ENCODE measurements at regions not wholly inside any gene's neighbourhood (a gene's known extent, or its start where the extent isn't known, plus 50 kb on each side); places are given as distances from the start of the nearest gene placed in this dataset.
"Not testable (repeated sequence)": the region's sequence is repeated elsewhere in the genome, so short reads cannot be mapped to it uniquely, and the experiment has no call there.

GRCh38 chr4:12118651-12119213 is 690.0 kb upstream of the HS3ST1 start:
- DNase-seq (ENCODE audit: low read depth in 1 of 2, low spot score in 1 of 2) (no peak), FAIRE-seq (no peak), ATAC-seq (no peak)
- no peak overlapping the region for H3K27ac ChIP-seq
- no peaks in the 10 kb centered on the region for H3K4me1 ChIP-seq
- no peak overlapping the region for H3K4me2 ChIP-seq
- H3K4me3 ChIP-seq, result no peak overlapping the region
- ChIA-PET POLR2A (no interaction called here), CTCF (no interaction called here)
- TF ChIP-seq HDAC2 (IDR thresholded peaks at IDR 0.05) (no peak), FOSL2 (IDR thresholded peaks at IDR 0.05) (no peak), FOSL2 (CRISPR knock-in tag; IDR thresholded peaks at IDR 0.05) (no peak), TP53 (CRISPR knock-in tag; IDR thresholded peaks at IDR 0.05) (no peak), GATA3 (IDR thresholded peaks at IDR 0.05; ENCODE audit: borderline replicate concordance) (no peak), HOXA7 (CRISPR knock-in tag; IDR thresholded peaks at IDR 0.05) (no peak), ZSCAN20 (CRISPR knock-in tag; IDR thresholded peaks at IDR 0.05) (no peak), ZC3H11A (IDR thresholded peaks at IDR 0.05) (no peak), POLR2AphosphoS2 (conservative IDR thresholded peaks at IDR 0.05; ENCODE audit: low read length) (no peak), MAFK (IDR thresholded peaks at IDR 0.05; ENCODE audit: partially characterized antibody) (no peak), POLR2A (IDR thresholded peaks at IDR 0.05; ENCODE audit: low read length) (no peak), RNF2 (IDR thresholded peaks at IDR 0.05; ENCODE audit: borderline replicate concordance, low read depth) (no peak)
- 3% methylated on average over 2 of the region's 2 CpGs for WGBS (ENCODE audit: missing lambda C conversion rate)
- no peaks in the 10 kb centered on the region; the same call in 2 of the 3 replicates for H3K9me3 ChIP-seq

GRCh38 chr4:12116009-12116552 is 687.4 kb upstream of the HS3ST1 start:
- TF ChIP-seq EHF (CRISPR knock-in tag; IDR thresholded peaks at IDR 0.05) (no peak), FOXS1 (CRISPR knock-in tag; IDR thresholded peaks at IDR 0.05) (no peak)
- no peak overlapping the region for H3K4me3 ChIP-seq
- no peaks in the 10 kb centered on the region; the same call in 2 of the 3 replicates for H3K9me3 ChIP-seq
- no peak for DNase-seq (ENCODE audit: low read depth in 1 of 2, low spot score in 1 of 2)
- ChIA-PET CTCF (no interaction called here), POLR2A (no interaction called here)
- no peak overlapping the region for H3K27ac ChIP-seq
- H3K4me1 ChIP-seq, result no peaks in the 10 kb centered on the region
- no peak for ATAC-seq
- no peak for FAIRE-seq
- WGBS (ENCODE audit: missing lambda C conversion rate), result 0% methylated on average over 2 of the region's 3 CpGs
- no peak overlapping the region for H3K4me2 ChIP-seq

- Histone ChIP-seq H3K4me1 (no peaks in the 10 kb centered on the region), H3K4me3 (no peak overlapping the region), H3K27ac (no peak overlapping the region), H3K9me3 (no peaks in the 10 kb centered on the region; the same call in 2 of the 3 replicates), H3K4me2 (no peak overlapping the region)
- DNase-seq (ENCODE audit: low read depth in 1 of 2, low spot score in 1 of 2) (no peak), FAIRE-seq (no peak), ATAC-seq (no peak)
- ChIA-PET CTCF (no interaction called here), POLR2A (no interaction called here)
- no peak for TF ChIP-seq HMGXB4 (CRISPR knock-in tag; IDR thresholded peaks at IDR 0.05; ENCODE audit: borderline replicate concordance)
- TF ChIP-seq TP53 (CRISPR knock-in tag; IDR thresholded peaks at IDR 0.05), result no peak
- TF ChIP-seq POLR2A (IDR thresholded peaks at IDR 0.05; ENCODE audit: low read length), result no peak
- no peak for TF ChIP-seq ZSCAN20 (CRISPR knock-in tag; IDR thresholded peaks at IDR 0.05)
- no peak for TF ChIP-seq ZFP36 (IDR thresholded peaks at IDR 0.05; ENCODE audit: borderline replicate concordance, partially characterized antibody)
- TF ChIP-seq HOXB13 (CRISPR knock-in tag; IDR thresholded peaks at IDR 0.05; ENCODE audit: low read depth), result no peak
- TF ChIP-seq TFCP2L1 (CRISPR knock-in tag; IDR thresholded peaks at IDR 0.05), result no peak
- TF ChIP-seq MAFK (IDR thresholded peaks at IDR 0.05; ENCODE audit: partially characterized antibody), result no peak
- TF ChIP-seq BHLHE40 (IDR thresholded peaks at IDR 0.05; ENCODE audit: low read depth, low read length), result no peak
- no peak for TF ChIP-seq PBX3 (IDR thresholded peaks at IDR 0.05)
- no peak for TF ChIP-seq GATA3 (IDR thresholded peaks at IDR 0.05; ENCODE audit: borderline replicate concordance)
- WGBS (ENCODE audit: missing lambda C conversion rate), result 28% methylated on average over 3 of the region's 3 CpGs
These were observed 681.9 kb upstream of the HS3ST1 start for GRCh38 chr4:12110627-12111026.

- 60% methylated on average over 4 of the region's 4 CpGs for WGBS (ENCODE audit: missing lambda C conversion rate)
- not testable (repeated sequence) for FAIRE-seq
These were observed 680.4 kb upstream of the HS3ST1 start for GRCh38 chr4:12109056-12109455.

More at GRCh38 chr4:12109056-12109455, 680.4 kb upstream of the HS3ST1 start:
- H3K4me2 ChIP-seq; H3K9me3 ChIP-seq; ATAC-seq; H3K27ac ChIP-seq; DNase-seq (ENCODE audit: low read depth in 1 of 2, low spot score in 1 of 2); CTCF ChIA-PET; H3K4me3 ChIP-seq; H3K4me1 ChIP-seq; POLR2A ChIA-PET: not testable (repeated sequence)
